COLO829 (cell line): ENCODE measurements at regions not wholly inside any gene's neighbourhood (a gene's known extent, or its start where the extent isn't known, plus 50 kb on each side); places are given as distances from the start of the nearest gene placed in this dataset.
"Not testable (repeated sequence)": the region's sequence is repeated elsewhere in the genome, so short reads cannot be mapped to it uniquely, and the experiment has no call there.

Experiments
- DNase-seq: peaks from one replicate; pipeline ENCODE4 v3.0.0; 2012; ENCODE audit warnings: low spot score

DNA sequence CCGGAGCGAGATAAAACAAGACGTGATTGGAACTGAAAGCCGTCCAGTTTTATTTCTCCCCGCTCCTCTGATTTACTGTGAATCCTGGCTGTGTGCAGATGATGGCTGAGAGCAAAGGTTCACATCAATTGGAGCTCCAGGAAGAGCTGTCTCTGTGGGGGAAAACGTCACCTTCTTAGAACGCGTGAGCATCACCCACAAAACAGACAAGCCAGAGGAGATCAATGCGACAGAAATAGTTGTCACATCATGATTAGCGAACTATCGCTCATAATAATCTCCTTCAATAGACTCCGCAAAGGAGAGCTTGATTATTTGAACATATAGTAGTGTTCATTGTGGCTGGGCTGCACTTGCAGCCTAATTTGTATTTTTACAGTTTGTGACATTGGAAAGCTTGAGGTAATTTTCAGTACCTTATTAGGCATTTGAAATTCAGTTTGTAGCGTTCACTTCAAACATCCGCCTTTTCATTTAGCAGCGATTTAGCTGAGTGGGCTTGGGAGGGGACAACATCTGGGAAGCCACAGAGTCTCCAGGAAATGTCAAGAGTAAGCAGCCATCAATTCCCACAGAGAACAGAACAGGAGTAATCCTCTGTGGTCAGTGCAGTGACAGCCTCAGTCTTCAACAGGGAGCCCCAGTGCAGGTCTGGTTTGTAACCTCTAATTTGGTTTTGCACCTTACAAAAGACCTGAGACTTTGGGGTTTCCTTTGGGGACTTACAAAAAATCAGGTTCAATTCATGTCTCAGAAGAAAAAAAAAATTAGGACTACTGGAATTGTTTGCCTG, 276.8 kb upstream of the PFKP start:
- no peak for DNase-seq

DNA sequence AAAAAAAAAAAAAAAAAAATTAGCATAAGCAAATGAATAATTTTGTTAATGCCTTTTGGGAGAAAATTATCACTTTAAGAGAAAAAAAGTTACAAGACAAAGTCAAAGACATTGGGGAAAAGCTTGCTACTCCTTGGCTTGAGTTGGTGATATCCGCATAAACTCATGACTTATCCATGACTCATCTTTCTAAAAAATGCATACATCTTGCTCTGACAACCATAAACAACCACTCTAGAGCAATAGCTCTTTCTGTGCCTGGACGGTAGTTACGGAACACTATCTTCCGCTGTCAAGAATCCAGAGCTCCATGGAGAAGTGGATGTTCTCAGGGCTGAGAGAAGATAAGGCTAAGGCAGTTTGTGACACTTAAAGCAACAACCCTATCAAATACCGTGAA, 281.1 kb upstream of the PFKP start:
- DNase-seq = no peak

DNA sequence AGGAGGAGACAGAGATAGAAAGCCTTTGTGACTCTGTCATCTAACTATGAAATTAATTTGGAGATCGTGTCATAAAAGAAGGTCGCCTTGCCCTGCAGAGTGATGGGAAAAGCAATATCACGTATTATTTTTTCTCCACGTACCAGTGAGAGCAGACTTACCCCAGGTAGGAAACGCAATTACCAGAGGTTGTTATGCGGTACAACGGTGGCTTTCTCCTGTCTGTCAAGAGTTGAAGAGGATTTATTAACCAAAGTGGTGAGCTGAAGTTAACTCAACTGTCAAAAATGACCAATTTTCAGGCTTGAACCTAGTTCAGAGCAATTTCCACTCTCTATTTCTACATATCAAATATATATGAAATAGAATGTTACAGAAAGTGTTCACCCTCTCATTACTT, 282.6 kb upstream of the PFKP start:
- DNase-seq = no peak

DNA sequence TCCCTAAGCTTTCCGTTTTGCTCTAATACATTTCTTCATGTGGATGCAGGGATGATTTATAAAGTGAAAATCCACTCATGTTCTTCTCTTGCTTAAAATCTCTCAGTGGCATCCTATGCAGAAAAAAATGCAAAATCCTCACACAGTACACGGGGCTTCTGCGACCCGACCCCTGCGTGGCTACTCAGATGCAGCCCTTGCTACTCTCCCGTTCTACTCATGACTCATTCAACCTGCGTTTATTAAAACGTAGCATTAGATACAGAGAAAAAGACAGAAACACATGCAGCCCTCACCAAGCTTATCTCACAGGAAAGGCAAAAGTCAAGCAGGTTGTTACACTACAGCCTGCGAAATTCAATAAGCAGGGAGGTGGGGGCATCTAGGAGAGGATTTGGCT, 284.4 kb upstream of the PFKP start:
- no peak for DNase-seq

DNA sequence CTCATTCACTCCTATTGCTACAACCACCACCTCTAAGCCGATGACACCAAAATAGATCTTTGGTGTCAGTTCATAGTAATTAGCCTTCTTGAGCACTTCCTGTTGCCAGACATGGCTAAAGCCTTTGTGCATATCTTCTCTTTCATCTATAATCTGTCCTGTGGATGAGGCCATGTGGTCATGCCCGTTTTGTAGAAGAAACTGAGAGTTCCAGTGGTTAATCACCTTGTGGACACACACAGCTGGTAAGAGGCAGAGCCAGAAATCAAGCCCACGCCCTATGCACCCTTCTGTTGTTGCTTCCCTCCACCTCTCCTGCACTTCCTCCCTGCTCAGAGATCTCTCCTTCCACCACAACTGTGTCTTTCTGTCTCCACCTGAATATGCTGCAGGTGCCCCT, 285.1 kb upstream of the PFKP start:
- no peak for DNase-seq

DNA sequence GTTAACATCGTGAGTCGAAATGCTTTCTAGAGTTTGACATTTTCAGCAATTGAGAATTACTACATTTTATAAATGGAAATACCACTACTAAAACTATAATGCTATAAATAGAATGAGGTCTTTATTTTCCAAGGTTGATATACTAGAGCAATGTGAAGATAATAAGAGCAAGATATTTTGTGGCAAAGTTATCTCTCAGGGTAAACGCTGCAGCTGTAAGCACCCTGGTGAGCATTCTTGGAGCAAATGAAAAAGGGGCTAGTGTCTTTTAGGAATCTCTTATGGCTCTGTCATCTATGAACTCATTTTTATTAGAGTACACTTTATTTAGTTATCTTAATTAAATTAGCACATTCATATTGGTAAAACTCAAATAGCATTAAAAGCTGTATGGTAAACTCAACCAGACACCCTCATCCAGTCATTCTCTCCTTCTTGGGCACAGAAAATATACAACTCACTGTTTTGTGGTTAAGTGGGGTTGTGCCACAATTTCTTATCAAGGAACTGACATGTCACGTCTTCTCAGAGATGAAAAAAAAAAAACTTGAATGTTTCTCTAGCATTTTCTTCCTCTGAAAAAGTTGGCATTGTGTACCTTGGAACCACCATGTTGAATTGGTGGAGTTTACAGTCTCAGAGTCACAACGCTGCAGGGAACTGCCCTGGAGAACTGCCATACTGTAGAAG, 289.5 kb upstream of the PFKP start:
- no peak for DNase-seq

DNA sequence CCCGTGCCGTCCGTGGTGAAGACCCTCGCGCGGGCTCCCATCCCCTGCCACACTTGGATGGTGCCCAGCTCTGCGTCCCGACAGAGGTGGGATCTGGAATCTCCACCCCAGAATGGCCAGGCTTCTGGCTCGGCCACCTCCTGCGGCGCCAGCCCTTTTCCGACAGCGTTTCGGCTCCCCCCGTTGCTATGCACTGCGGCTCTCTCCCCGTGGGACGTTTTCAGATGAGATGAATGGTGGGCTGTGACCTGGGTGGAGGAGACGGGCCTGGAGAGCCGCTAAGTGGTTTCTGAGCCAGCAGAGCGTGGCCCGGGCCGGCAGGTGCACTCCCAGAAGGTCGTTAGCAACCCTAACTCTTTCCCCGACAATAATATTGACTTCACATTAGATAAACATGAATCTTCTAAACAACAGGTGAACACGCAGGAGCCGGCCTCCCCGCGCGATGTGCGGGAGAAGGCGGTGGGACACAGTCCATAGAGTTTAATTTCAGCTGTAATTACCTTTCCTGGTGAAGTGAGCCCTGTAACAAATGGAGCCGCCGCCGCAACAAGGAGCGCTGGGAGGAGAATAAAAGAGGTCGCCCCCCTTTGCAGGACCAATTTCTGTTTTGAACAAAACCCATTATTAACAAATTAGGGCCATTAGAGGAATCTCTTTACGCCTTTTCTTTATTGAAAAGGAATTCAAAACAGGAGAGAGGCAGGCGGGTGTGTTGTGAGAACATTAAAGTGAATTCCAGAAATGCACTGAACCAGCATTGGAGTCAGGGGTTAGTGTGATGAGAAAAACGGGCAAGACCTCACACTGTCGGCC, 294.3 kb upstream of the PFKP start:
- no peak for DNase-seq

DNA sequence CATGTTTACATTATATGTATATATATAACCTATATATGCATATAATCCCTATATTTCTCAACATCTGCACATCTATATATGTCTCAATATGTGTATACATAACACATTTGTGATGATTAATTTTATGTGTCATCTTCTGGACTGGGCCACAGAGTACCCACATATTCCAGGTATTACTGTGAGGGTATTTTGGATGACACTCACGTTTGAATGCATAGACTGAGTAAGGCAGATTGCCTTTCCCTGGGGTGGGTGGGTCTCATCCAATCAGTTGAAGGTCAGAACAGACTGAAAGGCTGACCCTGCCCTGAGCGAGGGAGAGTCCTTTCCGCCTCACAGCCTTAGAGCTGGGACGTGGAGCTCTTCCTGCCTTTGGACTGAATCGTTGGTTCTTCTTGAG, 295.2 kb upstream of the PFKP start:
- DNase-seq = no peak

DNA sequence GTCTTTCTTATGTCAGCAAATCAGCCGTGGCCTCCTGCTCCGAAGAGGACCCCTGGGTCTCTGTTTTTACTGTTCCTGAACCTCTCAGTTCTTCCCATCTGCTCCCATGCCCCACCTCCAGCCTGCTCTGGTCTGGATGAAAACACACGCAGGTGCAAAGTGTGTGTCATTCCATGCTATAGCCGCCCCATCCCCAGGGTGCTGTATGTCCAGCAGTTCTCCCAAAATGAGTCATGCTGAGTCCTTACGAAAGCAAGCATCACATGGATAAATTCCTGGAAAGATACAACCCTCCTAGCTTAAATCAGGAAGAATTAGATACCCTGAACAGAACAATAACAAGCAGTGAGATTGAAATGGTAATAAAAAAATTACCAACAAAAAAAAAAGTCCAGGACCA, 300.1 kb upstream of the PFKP start:
- not testable (repeated sequence) for DNase-seq

DNA sequence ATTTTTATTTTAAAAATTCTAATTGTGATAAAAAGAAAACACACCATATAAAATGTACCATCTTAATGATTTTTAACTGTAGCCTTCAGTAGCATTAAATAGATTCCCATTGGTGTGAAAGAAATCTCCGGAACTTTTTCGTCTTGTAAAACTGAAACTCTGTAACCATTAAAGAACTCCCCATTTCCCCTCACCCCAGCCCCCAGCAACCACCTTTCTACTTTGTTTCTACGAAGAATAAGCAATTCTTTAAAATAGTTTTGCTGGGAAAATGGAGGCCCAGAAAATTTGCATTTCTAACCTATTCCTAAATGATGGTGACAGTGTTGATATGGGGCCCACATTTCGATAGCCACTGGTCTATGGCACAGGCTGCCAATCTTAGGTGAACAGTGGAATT, 305.4 kb upstream of the PFKP start:
- DNase-seq = no peak

DNA sequence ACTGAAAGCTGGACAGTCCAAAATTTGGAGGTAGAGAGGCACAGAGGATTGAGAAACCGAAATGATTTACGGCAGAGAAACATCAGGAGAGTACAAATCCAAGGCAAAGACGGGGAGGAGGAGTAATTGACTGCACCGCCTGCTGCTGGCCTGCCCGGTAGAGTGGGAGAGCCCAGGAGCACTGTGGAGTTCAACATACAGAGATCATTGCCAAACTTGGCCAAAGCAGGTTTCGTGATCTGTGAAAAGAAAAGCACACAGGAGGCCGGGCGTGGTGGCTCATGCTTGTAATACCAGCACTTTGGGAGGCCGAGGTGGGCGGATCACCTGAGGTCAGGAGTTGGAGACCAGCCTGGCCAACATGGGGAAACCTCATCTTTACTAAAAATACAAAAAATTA, 306.0 kb upstream of the PFKP start:
- DNase-seq = no peak

DNA sequence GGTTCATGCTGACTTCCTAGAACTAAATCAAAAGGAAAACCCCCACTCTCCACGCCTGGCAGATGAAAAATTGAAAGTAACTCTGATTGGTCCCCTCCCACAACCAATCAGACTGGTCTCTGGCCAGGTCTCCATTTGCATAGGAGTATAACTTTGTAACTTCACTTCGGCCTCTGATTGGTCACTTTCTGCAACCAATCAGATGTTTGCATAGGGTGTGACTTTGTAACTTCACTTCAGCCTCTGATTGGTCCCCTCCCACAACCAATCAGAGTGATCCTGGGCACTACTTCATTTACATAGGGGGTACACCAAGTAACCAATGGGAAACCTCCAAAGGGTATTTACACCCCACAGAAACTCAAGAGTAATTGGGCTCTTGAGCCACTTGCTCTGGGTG, 306.6 kb upstream of the PFKP start:
- DNase-seq = no peak

DNA sequence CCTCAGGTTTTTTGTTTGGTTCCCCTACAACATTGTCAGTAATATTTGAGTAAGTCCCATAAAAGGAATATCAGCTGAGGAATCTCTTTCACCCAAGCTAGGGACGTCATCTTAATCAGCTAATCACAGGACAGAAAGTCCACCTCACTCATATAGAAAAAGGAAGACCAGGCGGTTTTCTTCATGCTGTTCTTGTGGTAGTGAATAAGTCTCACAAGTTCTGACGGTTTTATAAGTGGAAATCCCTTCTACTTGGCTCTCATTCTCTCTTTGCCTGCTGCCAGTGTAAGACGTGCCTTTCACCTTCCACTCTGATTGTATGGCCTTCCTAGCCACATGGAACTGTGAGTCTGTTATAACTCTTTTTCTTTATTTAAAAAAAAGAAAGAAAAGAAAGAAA, 308.1 kb upstream of the PFKP start:
- DNase-seq = no peak

DNA sequence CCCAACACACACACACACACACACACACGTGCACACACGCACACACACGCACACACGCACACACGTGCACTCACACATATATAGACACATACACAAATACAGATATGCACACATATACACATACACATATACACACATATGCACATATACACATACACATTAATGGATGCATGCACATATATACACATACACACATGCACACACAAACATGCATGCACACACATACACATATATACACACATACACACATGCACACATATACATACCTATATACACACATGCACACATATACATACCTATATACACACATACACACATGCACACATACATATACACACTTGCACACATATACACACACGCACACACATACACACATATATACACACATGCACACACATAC, 312.4 kb upstream of the PFKP start:
- no peak for DNase-seq

DNA sequence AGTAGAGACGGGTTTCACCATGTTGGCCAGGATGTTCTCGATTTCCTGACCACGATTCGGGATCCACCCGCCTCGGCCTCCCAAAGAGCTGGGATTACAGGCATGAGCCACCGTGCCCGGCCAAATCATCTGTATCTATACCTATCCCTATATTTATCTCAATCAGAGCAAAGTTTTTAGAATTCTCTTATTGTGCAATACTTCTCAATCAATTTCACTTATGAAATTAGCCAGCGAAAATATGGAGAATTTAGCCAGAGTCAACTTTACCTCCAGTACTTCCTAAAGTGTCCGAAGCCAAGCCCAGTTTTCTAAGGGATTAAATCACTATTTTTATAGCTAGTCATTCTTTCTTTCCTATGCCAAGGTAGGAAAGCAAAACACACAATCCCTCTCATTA, 319.1 kb upstream of the PFKP start:
- DNase-seq = no peak

DNA sequence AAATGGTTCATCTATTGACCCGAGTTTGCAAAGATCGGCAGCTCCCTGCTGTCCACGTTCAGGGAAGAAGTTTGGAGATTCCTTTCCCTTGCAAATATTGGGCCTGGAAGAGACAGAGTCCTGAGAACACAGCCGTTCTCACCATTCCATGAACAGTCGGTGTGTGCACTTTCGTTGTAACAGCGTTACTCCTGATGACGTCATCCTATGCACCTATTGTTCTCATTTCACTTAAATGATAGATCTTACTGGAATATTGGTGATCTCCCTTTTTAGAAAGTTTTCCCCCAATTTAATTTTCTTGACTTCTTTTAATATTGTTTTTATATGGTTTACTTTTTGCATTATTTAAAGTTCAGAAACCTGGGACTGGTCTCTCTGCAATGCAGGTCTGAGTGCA, 320.7 kb upstream of the PFKP start:
- no peak for DNase-seq

DNA sequence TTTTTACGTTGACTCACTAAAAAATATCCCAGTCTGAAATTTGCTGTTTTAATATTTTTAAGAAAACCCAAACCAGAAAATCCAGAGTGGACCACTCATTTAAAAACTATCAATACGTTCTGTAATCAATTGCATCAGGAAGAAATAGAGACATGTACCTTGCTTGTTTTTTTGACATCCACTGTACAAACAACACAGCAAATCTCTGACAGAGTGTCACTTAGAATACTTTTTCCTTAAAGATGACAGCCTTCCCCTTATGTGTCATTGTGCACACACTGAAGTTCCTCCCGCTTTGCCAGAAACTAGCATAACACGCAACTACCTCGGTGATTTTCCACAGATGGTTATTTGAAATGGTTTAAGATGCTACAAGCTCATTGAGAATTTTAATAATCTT, 321.7 kb upstream of the PFKP start:
- DNase-seq = no peak

DNA sequence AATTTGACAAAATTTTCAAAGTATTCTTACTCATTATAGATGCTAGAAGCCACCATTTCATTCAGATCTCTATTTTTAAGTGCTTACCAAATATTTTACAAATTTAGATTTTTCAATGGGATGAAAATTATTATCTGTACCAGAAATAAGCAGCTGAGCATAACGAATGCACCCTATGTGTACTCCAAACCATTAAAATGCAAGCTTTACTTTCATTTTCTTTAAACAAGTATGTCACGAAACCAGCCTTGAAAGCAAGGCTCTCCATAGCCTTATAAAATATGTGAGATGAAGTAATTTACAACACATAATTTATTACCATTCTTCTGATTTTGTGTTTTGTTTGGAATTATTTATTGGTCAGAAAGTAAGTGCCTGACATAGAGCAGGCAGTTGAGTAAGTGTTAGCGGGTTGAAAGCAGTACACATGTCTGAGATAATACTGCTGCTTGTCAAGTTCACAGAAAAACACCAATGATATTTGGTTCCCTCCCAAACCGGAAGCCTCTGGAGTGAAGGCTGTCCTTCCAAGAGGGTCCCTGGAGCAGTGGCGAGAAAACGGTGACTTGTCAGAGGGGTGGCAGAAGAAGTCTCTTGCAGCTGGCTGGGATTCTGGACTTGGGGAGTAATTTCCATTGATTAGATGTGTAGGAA, 322.7 kb upstream of the PFKP start:
- no peak for DNase-seq

DNA sequence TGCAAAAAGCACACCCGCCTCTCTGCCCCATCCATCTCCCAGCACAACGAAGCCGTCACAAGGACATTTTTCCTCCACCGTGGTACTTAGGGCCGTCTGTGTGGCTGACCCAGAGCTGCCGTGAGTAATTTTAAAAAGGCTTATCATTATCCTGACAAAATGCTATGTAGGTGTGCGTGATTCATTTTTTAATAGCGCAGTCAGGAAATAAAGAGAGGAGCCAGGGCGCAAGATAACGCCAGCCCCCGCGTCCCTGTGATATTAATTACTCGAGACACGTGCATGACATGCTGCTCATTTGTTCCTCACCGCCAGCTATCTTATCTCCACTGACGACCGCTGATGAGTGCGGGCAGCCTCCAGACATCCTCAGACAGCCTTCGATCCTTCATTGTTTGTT, 332.7 kb upstream of the PFKP start:
- no peak for DNase-seq

DNA sequence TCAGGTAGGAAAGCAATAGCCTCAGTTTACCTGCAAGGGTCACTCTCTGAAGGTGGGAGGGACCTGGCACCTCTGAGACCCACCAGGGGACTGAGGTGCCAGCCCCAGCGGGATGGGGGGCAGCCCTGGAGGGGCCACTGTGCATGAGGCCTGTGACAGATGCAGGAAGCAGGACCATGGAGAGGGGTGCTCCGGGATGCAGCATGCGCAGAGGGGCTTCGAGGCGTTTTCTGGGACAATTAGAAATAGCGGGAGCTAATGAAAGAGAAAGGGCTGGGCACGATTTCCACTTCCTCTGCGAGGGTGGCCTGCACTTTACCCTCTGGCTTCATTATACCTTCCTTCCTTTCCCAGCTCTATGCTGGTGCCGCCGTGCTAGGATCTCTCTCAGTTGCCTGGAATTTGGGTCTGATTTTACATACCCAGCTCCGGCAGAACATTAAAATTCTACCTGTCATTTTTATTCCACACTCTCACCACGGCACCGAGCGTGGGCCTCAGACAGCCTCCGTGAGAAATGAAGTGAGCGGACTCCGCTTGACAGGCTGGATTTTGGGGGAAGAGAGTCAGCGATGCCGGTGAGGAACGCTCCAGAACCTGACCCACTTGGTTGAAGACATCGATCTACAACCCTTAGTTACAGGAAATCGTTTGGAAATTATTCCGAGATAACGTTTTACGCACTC, 333.9 kb upstream of the PFKP start:
- no peak for DNase-seq

DNA sequence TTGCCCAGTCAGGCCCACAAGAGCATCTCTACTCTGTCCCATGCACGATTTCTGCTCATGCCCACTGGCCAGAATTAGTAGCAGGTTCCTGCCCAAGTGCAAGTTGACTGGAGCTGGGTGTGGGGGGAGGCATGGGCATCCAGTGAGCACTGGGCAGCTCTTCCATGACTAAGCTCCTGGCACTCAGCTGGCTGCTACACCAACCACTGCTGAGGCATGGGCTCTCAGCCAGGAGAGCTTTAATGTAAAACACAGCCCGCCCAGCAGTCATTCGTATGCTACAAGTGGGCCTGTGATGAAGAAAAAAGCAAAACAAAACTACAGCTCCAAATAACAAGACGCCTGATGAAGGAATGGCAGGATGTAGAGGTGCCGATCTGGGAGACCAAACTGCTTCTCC, 335.4 kb upstream of the PFKP start:
- no peak for DNase-seq

DNA sequence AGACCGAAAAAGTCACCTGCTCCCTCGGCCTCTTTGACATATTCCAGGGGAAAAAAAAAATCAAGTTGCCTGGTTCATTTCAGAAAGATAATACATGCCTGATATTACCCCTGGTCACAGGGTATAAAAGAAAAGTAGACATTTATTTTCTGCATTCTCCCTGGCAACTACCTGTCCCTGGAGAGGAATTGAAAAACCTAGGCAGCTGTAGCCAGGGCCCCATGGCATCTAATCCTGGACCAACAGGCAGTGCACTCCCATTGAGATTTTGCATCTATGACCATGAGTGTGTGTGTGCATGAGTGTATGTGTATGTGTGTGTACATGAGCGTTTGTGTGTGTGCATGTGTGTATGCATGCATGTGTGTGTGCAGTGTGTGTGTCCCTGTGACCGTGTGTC, 338.2 kb upstream of the PFKP start:
- no peak for DNase-seq
